NCI-H1048 (cell line): ENCODE measurements at regions not wholly inside any gene's neighbourhood (a gene's known extent, or its start where the extent isn't known, plus 50 kb on each side); places are given as distances from the start of the nearest gene placed in this dataset.
"Not testable (repeated sequence)": the region's sequence is repeated elsewhere in the genome, so short reads cannot be mapped to it uniquely, and the experiment has no call there.

Source experiments
- DNase-seq: peaks from one replicate; lab custom pipeline; 2025; lab: John Stamatoyannopoulos, UW

DNA sequence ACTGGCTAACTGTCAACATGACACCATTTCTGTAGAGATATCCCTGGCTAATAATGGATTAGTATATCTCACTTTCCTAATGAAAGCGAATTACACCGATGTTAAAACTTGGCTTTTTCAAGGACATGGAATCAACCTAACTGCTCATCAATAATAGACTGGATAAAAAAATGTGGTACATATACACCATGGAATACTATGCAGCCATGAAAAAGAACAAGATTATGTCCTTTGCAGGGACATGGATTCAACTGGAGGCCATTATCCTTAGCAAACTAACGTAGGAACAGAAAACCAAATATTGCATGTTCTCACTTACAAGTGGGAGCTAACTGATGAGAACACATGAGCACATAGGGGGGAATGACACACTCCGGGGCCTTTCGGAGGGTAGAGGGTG lies 62.6 kb downstream of the ZIC1 start:
- no peak for DNase-seq

DNA sequence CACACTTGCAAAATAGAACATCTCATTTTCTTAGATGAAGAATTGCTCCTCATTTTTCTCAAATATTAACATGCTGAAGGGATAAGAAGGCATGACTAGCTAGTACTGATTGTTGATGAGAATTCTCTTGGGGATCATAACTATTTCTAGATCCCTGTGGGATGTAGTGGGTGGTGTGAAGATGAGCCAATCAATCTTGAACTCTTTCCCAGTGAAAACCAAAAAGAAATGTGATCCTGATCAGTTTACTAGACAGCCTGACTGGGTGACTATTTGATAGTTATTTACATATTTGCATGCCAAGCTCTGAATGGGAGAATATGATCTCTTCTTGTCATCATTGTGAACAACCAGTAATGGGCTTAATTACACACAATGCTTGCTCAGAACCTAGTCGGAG lies 63.7 kb downstream of the ZIC1 start:
- DNase-seq, result no peak

DNA sequence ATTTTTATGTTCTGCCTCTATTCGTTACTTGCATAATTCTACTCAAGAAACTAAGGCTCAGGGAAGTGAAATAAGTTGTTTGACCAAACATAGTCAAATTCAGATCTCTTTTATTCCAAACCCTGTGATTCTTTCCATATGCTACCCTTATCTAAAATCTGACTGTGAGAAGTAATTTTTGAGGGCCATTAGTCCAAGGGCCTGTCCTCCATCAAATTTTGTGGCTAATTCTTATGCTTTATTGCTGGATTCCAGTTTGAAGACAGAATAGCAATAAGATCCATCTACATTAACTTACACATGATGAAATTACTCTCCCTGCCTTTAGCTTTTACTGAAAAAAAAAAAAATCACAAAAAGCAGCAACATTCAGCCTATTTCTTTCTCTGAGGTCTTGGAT lies 74.0 kb downstream of the ZIC1 start:
- no peak for DNase-seq

DNA sequence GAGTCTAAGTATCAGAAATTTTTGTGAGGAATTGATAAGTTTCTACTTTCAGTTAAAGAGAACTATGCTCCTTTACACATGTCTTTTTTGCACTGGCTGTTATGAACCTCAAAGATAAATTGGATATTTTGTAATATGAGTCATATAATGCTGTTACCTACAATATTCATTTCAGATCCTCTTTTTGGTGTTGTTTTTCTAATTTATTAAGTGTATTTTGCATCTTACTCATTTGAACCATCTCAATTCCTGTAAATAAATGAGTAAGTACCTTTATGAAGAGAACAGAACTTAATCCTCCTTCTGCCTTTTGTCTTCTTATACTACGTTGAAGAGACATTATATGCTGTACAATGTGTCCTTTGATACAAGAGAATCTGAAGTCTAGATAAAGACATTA lies 74.4 kb downstream of the ZIC1 start:
- no peak for DNase-seq

DNA sequence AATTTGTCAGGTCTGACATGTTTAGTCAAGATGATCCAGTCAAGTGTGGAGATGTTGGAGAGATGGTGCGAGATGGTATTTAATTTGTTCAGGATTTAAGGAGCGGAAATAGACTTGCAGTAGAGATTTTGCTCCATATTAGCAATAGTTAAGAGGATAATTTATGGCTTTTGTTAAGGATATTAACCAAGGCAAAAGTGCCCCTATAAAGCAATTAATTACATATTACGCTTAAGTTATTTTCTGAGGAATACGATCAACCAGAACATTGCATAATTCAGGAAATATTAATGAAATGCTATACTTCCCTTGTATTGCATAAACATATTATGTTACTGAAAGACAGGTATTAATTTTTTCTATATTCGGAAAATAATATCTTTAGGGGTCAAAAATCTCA lies 83.9 kb downstream of the ZIC1 start:
- no peak for DNase-seq

DNA sequence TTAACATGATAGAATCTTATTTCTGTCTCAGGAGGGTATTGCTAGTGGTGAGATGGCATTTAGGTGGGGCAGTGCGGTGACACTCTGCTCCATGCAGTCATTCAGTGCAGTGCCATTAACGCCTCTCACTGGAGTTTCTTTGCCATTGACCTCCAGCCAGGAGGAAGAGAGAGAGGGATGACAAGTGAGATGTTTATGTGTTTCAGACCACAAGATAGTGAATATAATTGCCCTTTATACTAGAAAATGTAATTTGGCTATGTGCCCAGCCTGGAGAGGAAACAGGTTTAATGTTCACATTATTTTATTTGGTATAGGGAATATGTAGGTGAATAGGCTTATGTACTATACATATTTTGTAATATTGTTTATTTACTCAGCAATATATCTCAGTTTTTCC lies 84.5 kb downstream of the ZIC1 start:
- no peak for DNase-seq

DNA sequence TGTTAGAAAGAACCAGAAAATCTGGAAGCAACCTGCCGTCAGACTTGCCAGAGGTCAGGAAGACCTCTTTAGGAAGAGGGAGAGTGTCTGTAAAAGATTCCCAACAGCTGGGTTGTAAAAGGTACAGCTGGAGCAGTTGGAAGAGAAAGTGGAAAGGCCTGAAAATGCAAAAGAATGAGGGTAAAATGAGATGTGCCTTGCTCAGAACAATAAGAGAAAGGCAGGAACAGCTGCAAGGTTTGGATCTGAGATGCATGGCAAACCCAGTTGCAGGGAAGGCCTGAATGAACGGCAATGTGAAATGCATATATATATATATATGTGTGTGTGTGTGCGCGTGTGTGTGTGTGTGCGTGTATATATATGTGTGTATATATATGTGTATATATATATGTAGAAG lies 88.1 kb downstream of the ZIC1 start:
- no peak for DNase-seq

DNA sequence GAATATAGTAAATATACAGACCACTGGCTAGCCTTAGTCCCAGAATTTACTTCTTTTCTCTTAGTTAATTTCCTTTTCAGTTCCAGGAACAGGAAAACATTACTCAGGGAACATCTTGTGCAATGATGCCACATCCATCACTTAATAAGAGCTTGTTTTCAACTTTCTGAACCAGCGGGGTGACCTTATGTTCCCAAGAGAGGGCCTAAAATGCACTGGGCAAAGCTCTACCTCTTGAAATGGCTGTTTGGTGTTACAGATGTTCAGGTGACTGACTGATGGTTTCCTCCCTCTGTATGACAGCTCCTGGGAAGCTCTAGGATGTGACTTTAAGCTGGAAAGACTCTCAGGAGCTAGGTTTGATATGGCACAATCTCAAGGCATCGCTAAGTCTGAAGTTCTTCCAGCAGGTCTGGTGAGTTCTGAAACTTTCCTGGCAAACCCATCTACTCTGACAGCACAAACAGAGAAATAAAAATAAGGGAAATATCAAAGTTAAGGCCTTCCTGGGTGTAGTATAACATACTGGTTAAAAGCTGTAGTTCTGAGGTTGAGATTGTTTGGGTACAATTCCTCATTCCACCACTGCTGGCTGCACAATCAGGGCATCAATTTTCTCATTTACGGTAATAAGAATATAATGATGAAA lies 98.6 kb downstream of the ZIC1 start:
- DNase-seq, result no peak

DNA sequence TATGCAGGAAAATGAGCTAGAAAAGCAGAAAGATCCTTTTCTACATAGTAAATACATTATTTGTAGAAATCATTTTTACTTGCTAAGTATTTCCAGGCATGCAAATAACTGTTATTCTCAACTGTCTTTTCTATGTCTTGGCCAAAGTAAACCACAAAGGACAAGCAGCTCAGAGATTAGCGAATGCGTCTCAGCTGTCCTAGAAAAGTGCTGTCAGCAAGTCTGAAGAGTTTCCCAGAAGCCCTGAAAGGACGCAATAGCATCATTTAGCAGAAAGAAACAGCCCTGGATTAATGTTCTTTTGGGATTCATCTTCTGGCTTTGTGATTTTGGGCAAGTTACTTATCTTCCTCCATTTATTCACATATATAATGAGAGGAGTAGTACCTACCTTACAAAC lies 100.3 kb downstream of the ZIC1 start:
- no peak for DNase-seq

DNA sequence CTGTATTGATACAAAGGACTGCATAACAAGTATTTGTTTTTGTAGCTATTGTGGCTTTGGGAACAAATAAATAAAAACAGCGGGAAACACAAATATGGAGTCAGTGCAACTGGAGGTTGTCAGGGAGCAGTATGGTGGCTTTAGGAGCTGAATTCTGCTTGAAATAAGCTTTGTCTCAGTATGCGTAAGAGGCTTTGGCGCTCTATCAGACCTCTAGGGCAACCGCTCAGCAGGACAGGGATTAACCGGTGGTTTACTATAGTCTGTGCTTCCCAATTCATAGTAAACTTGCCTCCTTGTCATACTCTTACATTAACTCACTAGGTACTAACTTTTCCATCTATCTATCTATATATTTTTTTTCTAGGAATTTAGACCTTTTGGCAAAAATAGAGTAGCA lies 104.6 kb downstream of the ZIC1 start:
- no peak for DNase-seq

DNA sequence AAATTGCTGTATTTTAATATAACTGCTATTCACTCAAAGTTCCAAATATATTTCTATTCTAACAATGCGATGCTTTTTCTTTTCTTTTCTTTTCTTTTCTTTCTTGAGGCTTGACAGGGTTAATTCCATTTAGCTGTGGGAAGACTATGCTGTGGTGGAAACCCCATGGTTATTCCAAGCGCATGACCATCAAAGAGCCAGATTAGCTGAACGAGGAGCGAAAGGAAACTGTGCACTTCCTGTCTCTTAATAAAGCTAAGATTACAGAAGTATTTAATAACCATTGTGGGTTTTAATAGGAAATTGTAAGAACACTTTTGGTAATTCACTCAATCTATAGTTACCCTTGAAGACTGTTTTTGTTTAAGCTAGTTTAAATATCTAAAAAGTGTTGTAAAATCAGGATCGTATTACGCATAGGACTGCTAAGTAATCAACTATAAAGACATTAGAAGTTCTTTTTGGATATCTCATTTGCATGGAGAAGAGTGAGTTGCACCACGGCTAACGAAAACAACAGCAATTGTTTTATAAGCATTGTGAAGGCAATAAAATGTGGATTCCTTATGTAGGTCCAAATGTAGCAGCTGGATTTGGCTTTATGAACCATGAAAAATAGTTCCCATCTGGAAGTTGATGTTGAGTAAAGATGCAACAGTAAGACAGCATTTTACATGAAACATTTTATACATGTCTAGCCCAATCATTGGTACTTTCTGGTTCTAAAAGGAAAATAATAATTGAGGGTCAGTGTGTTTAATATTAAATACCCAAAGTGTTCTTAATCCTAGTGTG lies 105.4 kb downstream of the ZIC1 start:
- no peak for DNase-seq

DNA sequence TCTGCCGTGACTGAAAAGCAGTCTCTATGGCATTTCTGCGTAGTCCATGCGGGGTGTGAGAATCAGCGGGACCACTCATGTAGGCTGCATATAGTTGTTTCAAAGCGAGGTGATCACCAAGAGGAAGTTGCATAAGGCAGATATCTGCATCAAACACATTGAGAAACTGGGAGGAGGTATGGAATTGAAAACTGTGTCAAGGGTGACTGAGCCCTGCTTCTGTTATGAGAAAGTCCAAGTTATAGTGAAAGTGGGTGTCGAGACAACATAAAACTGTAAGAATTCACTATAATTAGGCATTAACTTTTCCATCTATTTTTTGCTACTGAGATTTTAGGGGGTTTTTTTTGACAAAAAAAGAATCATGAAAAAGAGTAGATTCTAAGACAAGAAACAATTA lies 109.3 kb downstream of the ZIC1 start:
- no peak for DNase-seq

DNA sequence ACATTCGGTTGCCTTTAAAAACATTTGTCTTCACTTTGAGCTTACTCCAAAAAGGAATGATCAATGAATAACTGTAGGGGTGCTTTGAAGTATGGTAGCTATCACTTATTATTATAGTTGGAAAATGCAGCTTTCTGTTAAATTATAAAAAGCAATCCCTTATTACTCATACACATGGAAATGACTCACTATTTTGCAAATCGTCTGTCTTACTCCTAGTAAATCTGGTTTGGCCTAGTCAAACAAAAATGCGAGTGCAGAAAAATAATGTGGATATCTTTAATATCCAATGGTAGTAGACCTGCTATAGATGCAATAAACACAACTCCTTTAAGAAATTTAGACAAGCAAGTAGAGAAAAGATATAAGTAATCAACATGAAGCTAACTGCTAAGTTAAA lies 112.5 kb downstream of the ZIC1 start:
- no peak for DNase-seq

DNA sequence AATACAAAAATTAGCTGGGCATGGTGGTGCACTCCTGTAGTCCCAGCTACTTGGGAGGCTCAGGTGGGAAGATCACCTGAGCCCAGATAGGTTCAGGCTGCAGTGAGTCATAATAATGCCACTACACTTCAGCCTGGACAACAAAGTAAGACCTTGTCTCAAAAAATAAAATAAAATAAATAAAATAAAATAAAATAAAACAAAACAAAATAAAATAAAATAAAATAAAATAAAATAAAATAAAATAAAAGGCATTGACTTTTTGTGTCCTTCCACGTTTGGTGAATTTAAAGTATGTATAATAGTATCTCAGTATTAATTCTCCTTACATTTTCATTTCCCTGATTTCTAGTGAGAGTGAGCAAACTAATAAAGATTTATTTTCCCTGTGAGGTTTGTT lies 113.6 kb downstream of the ZIC1 start:
- DNase-seq, result not testable (repeated sequence)

DNA sequence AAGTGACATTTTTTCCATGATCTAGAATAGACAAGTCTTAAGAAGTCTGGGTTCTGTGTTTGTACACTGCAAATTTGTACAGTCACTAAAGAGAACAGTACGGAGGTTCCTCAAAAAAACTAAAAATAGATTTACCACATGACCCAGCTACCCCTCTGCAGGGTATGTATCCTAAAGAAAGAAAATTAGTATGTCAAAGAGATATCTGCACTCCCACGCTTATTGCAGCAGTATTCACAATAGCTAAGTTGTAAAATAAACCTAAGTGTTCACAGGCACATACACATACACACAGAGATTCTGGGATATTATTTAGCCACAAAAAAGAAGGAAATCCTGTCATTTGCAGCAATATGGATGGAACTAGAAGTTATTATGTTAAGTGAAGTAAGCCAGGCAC lies 120.4 kb downstream of the ZIC1 start:
- DNase-seq, result no peak

DNA sequence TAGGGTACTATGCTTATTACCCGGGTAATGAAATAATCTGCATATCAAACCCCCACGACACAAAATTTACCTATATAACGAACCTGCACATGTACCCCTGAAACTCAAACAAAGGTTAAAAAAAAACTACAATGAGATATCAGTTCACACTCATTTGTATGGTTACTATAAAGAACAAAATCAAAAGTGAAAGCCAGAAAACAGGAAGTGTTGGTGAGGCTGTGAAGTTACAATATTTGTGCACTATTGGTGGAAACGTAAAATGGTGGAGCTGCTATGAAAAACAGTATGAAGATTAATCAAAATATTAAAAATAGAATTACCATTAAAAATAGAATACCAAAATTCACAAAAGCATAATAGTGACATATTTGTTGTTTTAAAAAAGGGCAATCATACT lies 128.9 kb downstream of the ZIC1 start:
- DNase-seq, result no peak

DNA sequence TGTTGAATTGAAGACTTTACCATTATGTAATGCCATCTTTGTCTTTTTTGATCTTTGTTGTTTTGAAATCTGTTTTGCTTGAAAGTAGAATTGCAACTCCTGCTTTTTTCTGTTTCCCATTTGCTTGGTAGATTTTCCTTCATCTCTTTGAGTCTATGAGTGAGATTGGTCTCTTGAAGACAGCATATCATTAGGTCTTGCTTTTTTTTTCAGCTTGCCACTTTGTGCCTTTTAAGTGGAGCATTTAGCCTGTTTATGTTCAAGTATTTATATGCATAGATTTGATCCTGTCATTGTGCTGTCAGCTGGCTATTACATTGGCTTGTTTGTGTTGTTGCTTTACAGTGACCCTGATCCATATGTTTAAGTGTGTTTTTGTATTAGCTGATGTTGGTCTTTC lies 131.8 kb downstream of the ZIC1 start:
- DNase-seq, result no peak

DNA sequence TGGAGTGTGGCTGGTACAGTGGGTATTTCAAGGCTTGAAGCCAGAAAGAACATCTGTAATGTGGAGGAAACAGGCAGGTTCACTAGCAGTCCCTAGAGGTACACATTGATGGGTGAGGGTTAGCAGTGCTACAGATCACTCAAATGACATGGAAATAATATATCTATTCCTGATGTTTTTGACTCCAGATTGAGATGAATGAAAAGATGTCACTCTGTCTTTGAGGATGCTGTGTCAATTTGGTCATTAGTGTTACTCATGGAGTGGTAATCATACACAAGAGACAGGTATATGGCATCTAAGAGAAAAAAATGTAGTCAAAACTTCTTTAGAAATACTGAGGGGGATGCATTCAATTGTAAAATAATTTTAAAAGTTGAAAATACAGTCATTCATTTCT lies 135.1 kb downstream of the ZIC1 start:
- no peak for DNase-seq

DNA sequence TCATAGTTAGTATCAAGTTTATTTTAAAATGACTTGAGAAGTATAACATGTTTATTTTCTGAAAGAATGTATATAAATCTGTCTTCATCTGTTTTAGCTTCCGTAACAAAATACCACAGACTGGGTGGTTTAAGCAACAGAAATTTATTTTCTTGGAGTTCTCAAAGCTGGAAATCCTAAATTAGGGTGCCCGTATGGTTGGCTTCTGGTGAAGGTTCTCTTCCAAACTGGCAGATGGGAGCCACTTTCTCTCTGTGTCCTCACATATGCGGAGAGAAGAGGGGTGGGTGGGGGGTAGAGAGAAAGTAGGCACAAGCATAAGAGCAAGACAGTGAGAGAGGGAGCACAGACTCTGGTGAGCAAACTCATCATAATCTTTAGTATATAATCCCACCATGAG lies 142.3 kb downstream of the ZIC1 start:
- no peak for DNase-seq

DNA sequence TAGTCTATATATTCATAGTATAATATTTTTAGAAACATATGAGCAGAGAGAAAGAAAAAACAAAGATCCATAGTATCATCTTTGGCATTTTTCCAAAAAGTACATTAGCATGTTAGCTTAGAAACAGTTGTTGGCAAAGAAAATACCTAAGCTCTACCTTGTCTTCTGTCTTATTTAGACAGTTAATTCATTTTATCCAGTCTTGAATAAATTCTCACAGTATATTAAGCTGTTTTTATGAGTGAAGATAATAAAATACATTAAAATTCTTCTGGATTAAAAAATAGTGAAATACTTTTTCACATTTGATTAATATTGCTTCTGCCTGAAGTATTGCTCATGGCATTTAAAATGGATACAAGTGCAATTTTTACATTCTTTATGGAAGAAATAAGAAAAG lies 145.2 kb downstream of the ZIC1 start:
- DNase-seq, result no peak

DNA sequence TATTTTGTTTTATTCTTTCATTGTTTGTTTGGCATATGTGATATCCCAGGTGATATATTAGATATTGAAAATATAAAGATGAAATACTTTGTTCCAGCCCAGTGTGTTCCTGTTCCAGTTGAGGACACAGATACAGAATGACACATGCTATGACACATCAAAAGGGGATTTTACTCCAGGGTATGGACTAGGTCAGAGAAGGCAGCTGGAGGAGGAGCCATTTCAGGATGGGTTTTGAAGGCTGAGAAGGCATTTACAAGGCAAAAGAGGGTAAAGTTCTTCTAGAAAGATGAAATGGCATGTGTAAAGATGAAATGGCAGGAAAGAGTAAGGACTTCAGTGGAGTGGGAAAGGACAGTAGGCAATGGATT lies 163.8 kb downstream of the ZIC1 start:
- DNase-seq, result no peak

DNA sequence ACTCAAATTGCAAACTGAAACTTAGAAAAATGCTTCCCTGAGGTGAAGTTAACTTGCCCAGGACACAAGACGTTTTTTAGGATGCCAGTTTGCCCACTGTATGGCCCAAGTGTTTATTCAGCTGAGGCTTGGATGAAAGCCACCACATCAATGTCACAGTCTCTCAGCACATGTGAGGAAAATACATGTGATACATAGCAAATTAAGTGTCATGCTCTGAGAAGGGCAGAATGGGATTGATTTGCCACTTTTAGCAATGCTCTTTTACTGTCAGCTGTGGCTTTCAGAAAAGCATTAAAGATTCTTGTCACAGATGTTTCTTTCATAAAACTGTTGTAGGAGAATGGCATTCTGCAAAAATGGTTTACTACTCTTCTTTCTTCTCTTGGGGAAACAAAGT lies 165.5 kb downstream of the ZIC1 start:
- no peak for DNase-seq

DNA sequence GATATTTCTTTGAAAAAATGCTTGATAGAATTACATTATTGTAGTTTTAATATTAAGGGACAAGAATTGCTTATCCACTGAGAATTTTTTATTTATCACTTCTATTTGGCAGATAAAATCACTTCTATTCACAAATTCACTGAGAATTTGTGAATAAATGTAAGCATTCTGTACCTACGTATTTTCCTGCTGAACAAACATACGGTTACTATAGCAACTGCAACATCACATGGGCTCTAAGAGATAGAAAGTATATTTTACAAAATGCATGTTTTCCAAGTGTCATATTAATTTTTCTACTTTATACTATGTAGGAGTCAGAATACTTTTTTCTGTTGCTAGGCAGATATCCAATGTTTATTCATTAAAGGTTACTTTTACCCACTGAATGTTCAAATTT lies 166.2 kb downstream of the ZIC1 start:
- no peak for DNase-seq

DNA sequence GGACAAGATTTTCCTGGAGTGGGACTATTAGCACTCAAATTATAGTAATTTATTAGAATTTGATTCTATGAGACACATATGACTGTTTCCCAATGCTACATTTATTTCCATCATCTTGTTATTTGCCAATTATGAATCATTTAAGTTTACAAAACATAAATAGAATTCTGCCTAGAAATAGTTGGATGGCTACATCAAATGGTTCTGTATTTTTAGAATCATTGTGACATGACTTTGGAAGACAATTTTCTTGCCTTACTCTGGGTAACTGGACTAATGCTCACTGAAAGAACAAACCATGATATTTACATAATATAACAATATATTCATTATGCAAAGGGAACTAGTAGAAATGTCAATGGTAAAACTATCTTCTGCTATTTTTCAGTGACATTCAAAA lies 173.5 kb downstream of the ZIC1 start:
- DNase-seq, result no peak
